G401.6 (cell line): ENCODE measurements at regions not wholly inside any gene's neighbourhood (a gene's known extent, or its start where the extent isn't known, plus 50 kb on each side); places are given as distances from the start of the nearest gene placed in this dataset.
"Not testable (repeated sequence)": the region's sequence is repeated elsewhere in the genome, so short reads cannot be mapped to it uniquely, and the experiment has no call there.

Source experiments
- FAIRE-seq: peaks from 2 replicates; lab custom pipeline; 2012; peaks lifted over from hg19 to GRCh38; lab: Jason Lieb, UNC

- FAIRE-seq, result no peak
Measured at GRCh38 chr13:94902722-94903407, 190.5 kb upstream of the SOX21 start.

- FAIRE-seq, result no peak
Measured at GRCh38 chr13:94901070-94901469, 188.7 kb upstream of the SOX21 start.

DNA sequence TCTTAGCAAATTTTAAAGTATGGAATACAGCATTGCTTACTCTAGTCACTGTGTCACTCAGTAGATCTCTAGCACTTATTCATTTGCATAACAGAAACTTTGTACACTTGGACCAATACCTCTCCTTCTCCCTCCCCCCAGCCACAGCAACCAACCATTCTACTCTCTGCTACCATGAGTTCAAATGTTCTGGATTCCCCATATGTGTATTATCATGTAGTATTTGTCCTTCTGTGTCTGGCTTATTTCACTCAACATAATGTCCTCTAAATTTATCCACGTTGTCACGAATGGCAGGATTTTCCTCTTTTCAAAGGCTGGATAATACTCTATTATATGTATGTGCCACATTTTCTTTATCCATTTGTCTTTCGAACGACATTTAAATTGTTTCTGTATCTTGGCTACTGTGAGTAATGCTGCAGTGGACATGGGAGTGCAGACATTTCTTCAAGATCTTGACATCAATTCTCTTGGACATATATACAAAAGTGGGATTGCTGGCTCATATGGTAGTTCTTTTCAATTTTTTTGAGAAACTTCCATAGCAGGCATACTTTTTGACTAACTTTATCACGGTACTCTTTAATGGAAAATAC, 184.5 kb upstream of the SOX21 start:
- FAIRE-seq, result no peak

DNA sequence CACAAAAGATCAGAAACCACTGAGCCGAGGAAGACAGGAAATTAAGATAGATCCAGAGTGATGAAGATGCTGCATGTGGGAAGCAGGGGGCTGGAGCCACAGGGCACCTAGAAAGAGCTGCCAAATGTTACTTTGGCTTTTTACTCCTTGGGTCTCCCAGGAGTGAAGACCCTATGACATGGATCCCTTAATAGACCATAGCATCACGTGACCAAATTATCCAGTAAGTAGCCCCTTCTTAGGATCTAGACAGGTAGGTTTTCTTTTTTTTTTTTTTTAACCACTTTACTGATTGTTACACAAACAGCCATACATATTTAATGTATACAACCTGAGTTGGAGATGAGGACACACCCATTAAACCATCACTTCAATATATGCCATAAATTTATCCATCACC, 183.9 kb upstream of the SOX21 start:
- no peak for FAIRE-seq

DNA sequence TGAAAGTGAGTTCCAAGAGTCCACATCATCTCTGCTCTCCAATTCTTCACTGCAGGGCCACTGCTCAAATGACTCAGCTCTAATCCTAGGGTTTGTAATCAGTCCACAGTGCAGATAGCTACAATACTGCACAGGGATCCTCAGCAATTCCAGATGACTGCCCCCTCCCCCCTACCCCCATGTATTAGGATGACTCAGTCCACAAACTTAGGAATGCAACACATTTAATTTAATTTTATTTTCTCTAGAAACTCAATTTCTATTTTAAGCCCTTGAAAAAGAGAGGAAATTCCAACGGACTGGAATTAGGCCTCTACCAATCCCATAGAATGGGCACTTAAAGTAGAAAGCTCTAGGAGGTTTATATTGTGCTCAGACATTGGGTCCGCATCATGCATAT, 173.8 kb upstream of the SOX21 start:
- no peak for FAIRE-seq

GRCh38 chr13:94880463-94880862, 168.1 kb upstream of the SOX21 start:
- FAIRE-seq, result no peak

- FAIRE-seq, result no peak
Measured at GRCh38 chr13:94878602-94879165, 166.3 kb upstream of the SOX21 start.

DNA sequence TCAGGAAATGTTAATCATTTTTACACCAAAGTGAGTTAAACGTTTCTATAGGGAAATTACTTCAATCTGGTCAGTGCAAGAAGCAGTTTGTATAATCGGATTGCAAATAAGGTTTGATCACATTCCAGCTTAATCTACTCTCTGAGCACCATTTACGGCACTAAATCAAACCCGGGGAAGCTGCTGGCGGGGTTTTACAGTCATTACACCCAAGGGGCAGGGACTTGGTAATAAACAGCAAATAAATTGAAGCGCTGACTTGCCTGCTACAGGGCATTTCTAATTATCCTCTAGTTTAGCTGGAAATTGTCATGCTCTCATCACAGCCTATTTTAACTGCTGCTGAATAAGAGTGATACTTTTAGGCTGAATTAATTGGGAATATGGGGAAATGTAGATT, 152.1 kb upstream of the SOX21 start:
- no peak for FAIRE-seq

DNA sequence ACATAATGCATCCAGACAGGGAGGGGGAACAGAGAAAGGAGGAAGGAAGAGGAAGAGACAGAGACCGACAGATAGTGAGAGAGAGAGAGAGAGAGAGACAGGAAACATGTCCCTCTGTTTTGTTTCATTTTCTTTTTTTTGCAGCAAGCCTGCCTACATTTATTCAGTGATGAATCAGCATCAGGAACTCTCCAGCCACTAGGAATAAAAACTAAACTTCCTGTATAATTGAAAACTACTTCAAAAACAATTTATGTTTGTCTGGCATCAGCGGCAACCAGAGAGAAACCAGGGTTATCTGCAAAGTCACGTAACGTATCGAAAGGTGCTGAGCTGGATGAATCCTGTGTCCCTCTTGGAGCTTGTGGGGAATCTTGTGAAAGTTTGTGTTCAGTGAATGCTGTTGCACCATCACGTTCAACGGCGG, 148.6 kb upstream of the SOX21 start:
- no peak for FAIRE-seq

- FAIRE-seq, result no peak
Measured at GRCh38 chr13:94859811-94860210, 147.5 kb upstream of the SOX21 start.

- FAIRE-seq, result no peak
Measured at GRCh38 chr13:94859278-94859691, 146.9 kb upstream of the SOX21 start.

DNA sequence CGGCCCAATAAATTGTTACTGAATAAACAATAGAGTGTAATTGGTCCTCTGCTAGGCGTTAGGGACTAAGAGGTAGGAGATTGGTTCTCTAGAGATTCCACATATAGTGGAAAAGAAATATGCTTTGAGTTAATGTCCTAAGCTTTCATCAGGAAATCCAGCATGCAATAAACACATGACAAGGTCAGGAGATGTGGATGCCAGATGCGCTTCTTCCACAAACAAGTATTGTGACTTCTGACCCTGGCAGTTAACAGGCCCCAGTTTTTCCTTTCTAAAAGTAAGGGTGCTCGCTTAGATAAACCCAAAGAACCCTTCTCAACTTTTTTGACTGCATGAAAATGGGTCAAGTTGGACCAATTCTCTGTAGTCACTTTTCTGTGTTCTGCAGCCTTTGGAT, 146.5 kb upstream of the SOX21 start:
- no peak for FAIRE-seq

GRCh38 chr13:94854688-94855087, 142.3 kb upstream of the SOX21 start:
- FAIRE-seq, result no peak

GRCh38 chr13:94851576-94851975, 139.2 kb upstream of the SOX21 start:
- no peak for FAIRE-seq

DNA sequence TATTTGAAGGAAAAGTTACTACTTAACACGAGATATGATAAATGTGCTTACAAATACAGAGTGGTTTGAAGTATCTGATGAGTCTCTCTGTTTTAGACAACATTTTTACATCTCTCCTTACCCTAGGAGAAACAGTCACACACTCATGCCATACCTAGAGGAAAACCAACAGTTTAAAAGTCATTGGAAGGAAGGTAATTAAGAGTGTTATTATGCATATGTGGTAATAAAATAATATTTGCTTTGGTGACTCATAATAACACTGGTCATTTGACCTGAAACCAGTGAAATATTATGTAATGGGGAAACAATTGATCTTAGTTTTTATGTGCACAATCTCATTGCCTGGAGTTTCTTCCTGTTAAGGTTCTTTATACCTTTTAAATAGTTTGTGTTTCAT, 136.9 kb upstream of the SOX21 start:
- FAIRE-seq, result no peak

GRCh38 chr13:94842901-94843300, 130.6 kb upstream of the SOX21 start:
- no peak for FAIRE-seq

GRCh38 chr13:94837056-94837455, 124.7 kb upstream of the SOX21 start:
- FAIRE-seq, result not testable (repeated sequence)

DNA sequence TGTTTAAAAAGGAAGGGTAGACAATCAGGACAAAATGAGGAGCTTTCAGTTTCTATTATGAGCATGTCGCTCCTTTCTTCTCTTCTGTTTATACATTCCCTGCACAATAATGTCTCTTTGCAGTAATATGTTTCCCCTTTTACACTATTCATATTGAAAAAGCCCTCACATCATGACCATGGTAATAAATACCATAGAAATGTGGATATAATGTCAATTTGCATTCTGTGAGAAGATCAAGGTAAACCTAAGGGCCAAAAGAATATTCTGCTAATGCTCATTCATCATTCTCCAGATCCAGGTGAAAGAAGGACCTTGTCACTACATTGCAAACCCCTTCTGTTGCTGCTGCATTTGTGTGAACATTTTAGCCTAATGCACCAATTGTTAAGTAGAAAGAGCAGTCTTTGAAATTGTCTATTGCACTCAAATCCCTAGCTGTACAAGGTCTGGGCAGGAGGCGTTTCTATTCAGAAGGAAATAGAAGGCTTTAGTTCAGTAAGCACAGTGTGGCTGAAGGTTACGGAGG, 117.6 kb upstream of the SOX21 start:
- FAIRE-seq, result no peak

DNA sequence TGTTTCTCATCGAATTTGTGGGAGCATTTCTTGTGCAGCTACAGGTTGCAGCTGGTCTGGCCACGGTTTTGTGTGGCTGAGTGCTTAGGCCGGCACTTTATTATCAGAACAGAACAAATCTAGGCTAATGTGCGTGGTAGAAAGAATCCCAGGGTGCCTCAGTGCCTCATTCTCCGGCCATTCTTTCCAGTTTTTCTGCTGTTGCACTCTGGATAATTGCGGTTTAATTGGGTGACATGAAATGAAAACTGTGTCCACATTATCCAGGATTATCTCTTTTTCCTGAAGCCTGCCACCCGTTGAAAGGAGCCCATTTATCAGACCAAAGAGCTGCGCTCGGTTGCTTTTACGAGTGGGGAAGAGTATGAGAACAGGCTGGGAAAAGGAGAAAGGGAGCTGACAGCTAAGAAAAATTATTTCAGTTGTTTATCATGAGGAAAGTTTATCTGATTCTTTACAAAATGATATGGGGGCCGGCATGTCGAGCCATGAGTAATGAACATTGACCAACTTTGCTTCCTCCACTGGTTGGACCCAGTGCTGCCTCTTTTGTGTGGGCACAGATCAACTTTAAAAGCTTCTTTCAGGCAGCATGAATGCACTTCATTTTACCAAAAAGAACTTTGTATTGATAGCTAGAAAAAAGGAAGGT, 117.0 kb upstream of the SOX21 start:
- no peak for FAIRE-seq

DNA sequence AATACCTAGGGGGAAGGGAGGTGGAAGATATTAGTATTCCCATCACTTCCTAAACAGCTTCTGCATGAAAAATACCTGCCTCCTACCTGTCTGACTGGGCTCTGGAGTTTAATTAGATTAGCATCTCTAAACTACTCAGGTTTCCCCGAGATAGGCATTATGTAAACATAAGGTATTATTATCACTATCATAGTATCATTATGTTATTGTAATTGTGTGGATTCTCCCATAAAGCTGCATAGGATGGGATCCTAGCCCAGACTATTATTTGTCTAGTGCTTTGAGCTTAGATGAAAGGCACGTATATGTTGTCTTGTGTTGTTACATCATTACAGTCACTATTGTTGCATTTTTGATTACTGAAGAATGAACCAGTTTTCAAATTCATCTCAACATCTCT, 115.2 kb upstream of the SOX21 start:
- no peak for FAIRE-seq

DNA sequence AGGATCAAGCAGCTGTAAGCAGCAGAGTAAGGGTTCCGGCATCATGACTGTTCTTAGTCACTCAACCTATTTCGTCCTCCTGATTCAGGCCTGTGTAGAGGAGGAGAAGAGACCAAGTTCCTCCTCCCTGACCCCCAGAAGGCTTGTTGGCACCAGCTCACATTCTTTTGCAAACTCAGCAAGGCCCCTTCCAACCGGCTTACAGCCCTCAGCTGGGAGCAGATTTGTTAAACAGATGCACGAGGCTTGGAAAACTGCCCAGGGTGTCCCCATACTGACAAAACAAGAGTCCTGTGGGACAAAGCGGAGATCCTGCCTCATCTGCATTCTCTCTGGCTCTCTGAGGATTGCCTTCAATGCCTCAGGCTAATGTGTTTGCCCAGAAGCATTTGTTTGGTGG, 113.2 kb upstream of the SOX21 start:
- FAIRE-seq, result no peak

- no peak for FAIRE-seq
Measured at GRCh38 chr13:94824601-94825000, 112.3 kb upstream of the SOX21 start.

DNA sequence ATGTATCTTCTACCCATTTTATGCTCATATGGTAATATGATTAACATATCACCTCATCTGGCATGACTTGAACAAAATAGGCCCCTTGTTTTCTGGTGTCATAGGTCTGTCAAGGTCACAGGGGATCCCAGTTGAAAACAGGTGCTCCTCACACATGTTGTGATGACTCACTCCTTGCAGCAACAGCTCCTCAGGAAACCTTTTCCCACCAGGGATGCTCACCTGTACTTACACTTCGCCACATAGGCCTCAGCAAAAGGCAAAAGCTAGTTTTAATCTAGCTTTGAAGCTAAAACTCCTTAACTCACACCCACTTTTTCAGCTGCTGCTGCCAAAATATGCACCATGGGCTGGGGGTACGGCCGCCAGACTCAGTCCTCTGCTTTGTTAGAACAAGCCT, 110.0 kb upstream of the SOX21 start:
- no peak for FAIRE-seq
